OCI-LY7 (cell line): ENCODE measurements at regions not wholly inside any gene's neighbourhood (a gene's known extent, or its start where the extent isn't known, plus 50 kb on each side); places are given as distances from the start of the nearest gene placed in this dataset.

ENCODE experiments used
- BruUV-seq: library from RNA; stranded (reverse); fragments of 400-500 nt; replicated peaks from 2 replicates; lab custom pipeline; 2021; lab: Mats Ljungman, UMichigan
- CTCF ChIA-PET: fragments of 300-600 bp; sonication (Branson Sonifier 250); formaldehyde crosslinking; loops from one replicate; lab custom pipeline; 2022; ENCODE audit warnings: antibody characterized with exemption; ENCODE audit not compliant: unreplicated experiment; lab: Charles Lee
- POLR2A ChIA-PET: fragments of 300-600 bp; sonication (Branson Sonifier 250); formaldehyde crosslinking; loops from one replicate; lab custom pipeline; 2022; ENCODE audit warnings: antibody characterized with exemption; lab: Charles Lee
- DNase-seq: peaks from one replicate; pipeline ENCODE4 v3.0.0-alpha.2; 2015; ENCODE audit warnings: low spot score
- H2AFZ ChIP-seq: fragments of 200-600 bp; sonication (generic), shearing (Covaris generic); 2 replicates; pipeline ENCODE4 v1.6.1; 2014; ENCODE audit warnings: mild to moderate bottlenecking, antibody characterized with exemption, low read length, moderate library complexity
- H3K27ac ChIP-seq: fragments of 200-600 bp; sonication (generic); 2 replicates; pipeline ENCODE4 v1.5.1; 2014; ENCODE audit warnings: mixed run types, low read depth, mild to moderate bottlenecking, moderate library complexity, low read length, inconsistent platforms; ENCODE audit not compliant: poor library complexity, severe bottlenecking
- H3K36me3 ChIP-seq: fragments of 200-600 bp; sonication (generic); 2 replicates; pipeline ENCODE4 v1.6.1; 2014; ENCODE audit warnings: mild to moderate bottlenecking, antibody characterized with exemption, low read length, moderate library complexity, mixed read lengths; ENCODE audit not compliant: insufficient read depth
- H3K4me1 ChIP-seq: fragments of 200-600 bp; sonication (generic); 2 replicates; pipeline ENCODE4 v1.5.1; 2014; ENCODE audit warnings: mild to moderate bottlenecking, low read length; ENCODE audit not compliant: insufficient read depth, poor library complexity, severe bottlenecking
- H3K4me2 ChIP-seq: fragments of 200-600 bp; sonication (generic); 2 replicates; pipeline ENCODE4 v1.6.1; 2014; ENCODE audit warnings: mild to moderate bottlenecking, low read length
- H3K4me3 ChIP-seq: fragments of 200-600 bp; sonication (generic); 2 replicates; pipeline ENCODE4 v1.5.1; 2014; ENCODE audit warnings: mild to moderate bottlenecking, low read depth, low read length; ENCODE audit not compliant: poor library complexity, severe bottlenecking
- H3K79me2 ChIP-seq: fragments of 200-600 bp; sonication (generic); 2 replicates; pipeline ENCODE4 v1.6.1; 2016; ENCODE audit warnings: low read depth, mild to moderate bottlenecking, low read length, moderate library complexity, mixed read lengths; ENCODE audit not compliant: insufficient read depth
- H3K9me2 ChIP-seq: fragments of 200-600 bp; sonication (generic); 2 replicates; pipeline ENCODE4 v1.6.1; 2016; ENCODE audit warnings: mild to moderate bottlenecking, low read length, mixed read lengths; ENCODE audit not compliant: insufficient read depth
- H3K9me3 ChIP-seq: fragments of 200-600 bp; sonication (generic); 2 replicates; pipeline ENCODE4 v1.6.1; 2014; ENCODE audit warnings: mild to moderate bottlenecking, mixed run types, low read length, mixed read lengths
- H4K20me1 ChIP-seq: fragments of 200-600 bp; sonication (generic); 2 replicates; pipeline ENCODE4 v1.6.1; 2014; ENCODE audit warnings: mild to moderate bottlenecking, antibody characterized with exemption, low read length, moderate library complexity, mixed read lengths; ENCODE audit not compliant: insufficient read depth
- CTCF ChIP-seq: fragments of 200-600 bp; sonication (generic); conservative IDR thresholded peaks from 2 replicates; pipeline ENCODE4 v1.5.1; 2014; ENCODE audit warnings: mild to moderate bottlenecking, antibody characterized with exemption, low read length, moderate library complexity, mixed read lengths
- EZH2phosphoT487 ChIP-seq: fragments of 200-600 bp; sonication (generic); IDR thresholded peaks from 2 replicates; pipeline ENCODE4 v1.6.1; 2018; ENCODE audit warnings: low read depth, borderline replicate concordance, mild to moderate bottlenecking, mixed run types, antibody characterized with exemption, low read length, moderate library complexity, mixed read lengths
- intact Hi-C: fragments of 100-400 bp; cut with micrococcal nuclease; formaldehyde crosslinking; loops from one replicate; pipeline ENCODE4 v1.10.0; 2022; ENCODE audit not compliant: unreplicated experiment

GRCh38 chr3:34544136-34544535 lies 745.7 kb downstream of the PDCD6IP start:
- H3K9me2 ChIP-seq, result no peaks in the 10 kb centered on the region
- BruUV-seq, result no TSS peak
- DNase-seq, result no peak
- H3K79me2 ChIP-seq, result no peaks in the 10 kb centered on the region
- H3K4me2 ChIP-seq, result no peak overlapping the region
- intact Hi-C loops, result no loop called here
- H3K36me3 ChIP-seq, result no peaks in the 10 kb centered on the region
- TF ChIP-seq CTCF, result no peak
- H3K9me3 ChIP-seq, result no peaks in the 10 kb centered on the region
- no peaks in the 10 kb centered on the region for H3K4me1 ChIP-seq
- ChIA-PET POLR2A (interaction anchor here (1.7 kb wide), 1 partner anchor 9 kb away, joined by 6 read pairs; no protein-coding TSS in a partner anchor), CTCF (no interaction called here)
- no peak overlapping the region for H3K4me3 ChIP-seq
- no peak overlapping the region for H2AFZ ChIP-seq
- no peaks in the 10 kb centered on the region for H4K20me1 ChIP-seq
- no peak overlapping the region for H3K27ac ChIP-seq

GRCh38 chr3:34547297-34547920 lies 749.0 kb downstream of the PDCD6IP start:
- CTCF ChIA-PET, result no interaction called here
- intact Hi-C loops, result no loop called here

GRCh38 chr3:34567266-34567665 lies 768.8 kb downstream of the PDCD6IP start:
- Histone ChIP-seq H3K9me3 (no peaks in the 10 kb centered on the region), H2AFZ (no peak overlapping the region), H3K36me3 (no peaks in the 10 kb centered on the region), H3K4me1 (no peaks in the 10 kb centered on the region), H4K20me1 (no peaks in the 10 kb centered on the region), H3K79me2 (no peaks in the 10 kb centered on the region), H3K9me2 (no peaks in the 10 kb centered on the region), H3K4me3 (no peak overlapping the region), H3K4me2 (no peak overlapping the region), H3K27ac (no peak overlapping the region)
- intact Hi-C loops, result no loop called here
- POLR2A ChIA-PET, result interaction anchor here (0.9 kb wide), 1 partner anchor 1182 kb away, joined by 4 read pairs; no protein-coding TSS in a partner anchor
- no peak for DNase-seq
- CTCF ChIA-PET, result no interaction called here
- no TSS peak for BruUV-seq
- TF ChIP-seq CTCF, result no peak
- no peak for TF ChIP-seq EZH2phosphoT487

More at GRCh38 chr3:34547297-34547920, 749.0 kb downstream of the PDCD6IP start:
- no peak overlapping the region for H3K4me2 ChIP-seq
- H3K36me3 ChIP-seq, result no peaks in the 10 kb centered on the region
- no peak overlapping the region for H3K27ac ChIP-seq
- no peak for TF ChIP-seq EZH2phosphoT487
- H3K4me3 ChIP-seq, result no peak overlapping the region
- no TSS peak for BruUV-seq
- H3K79me2 ChIP-seq, result no peaks in the 10 kb centered on the region
- no peaks in the 10 kb centered on the region for H3K4me1 ChIP-seq
- no peak overlapping the region for H2AFZ ChIP-seq
- no peaks in the 10 kb centered on the region for H4K20me1 ChIP-seq
- H3K9me3 ChIP-seq, result no peaks in the 10 kb centered on the region
- H3K9me2 ChIP-seq, result no peaks in the 10 kb centered on the region
- no peak for DNase-seq
- POLR2A ChIA-PET, result no interaction called here
